IMR-90 (cell line): ENCODE measurements at regions not wholly inside any gene's neighbourhood (a gene's known extent, or its start where the extent isn't known, plus 50 kb on each side); places are given as distances from the start of the nearest gene placed in this dataset.
A peak's percentile ranks its signal among the peaks of the same experiment; 100 is the strongest.

Experiments used
- ATAC-seq: fragments of 200-7000 bp; cut with Tn5 transposase; 2 replicates; pipeline ENCODE4 v1.9.1; 2020; ENCODE audit warnings: low read depth, mild to moderate bottlenecking, moderate library complexity
- BruUV-seq: library from RNA; stranded (reverse); fragments of 400-500 nt; replicated peaks from 2 replicates; lab custom pipeline; 2021; lab: Mats Ljungman, UMichigan
- CTCF ChIA-PET: fragments of 300-600 bp; formaldehyde crosslinking; extraction: SDS; loops from one replicate; lab custom pipeline; 2021; ENCODE audit warnings: antibody characterized with exemption; lab: Yijun Ruan, JAX
- POLR2A ChIA-PET: fragments of 300-600 bp; sonication (Branson Sonifier 250); formaldehyde crosslinking; loops from one replicate; lab custom pipeline; 2022; ENCODE audit warnings: antibody characterized with exemption; ENCODE audit not compliant: unreplicated experiment; lab: Charles Lee
- DNase-seq: peaks from one replicate; pipeline ENCODE4 v3.0.0; 2013
- H2AFZ ChIP-seq: replicated peaks from 2 replicates; pipeline ENCODE3; 2013; ENCODE audit warnings: low read length, mild to moderate bottlenecking; ENCODE audit not compliant: poor library complexity
- H2AK5ac ChIP-seq: 2 replicates; pipeline ENCODE4 v1.6.1; 2013; ENCODE audit warnings: low read depth, low read length, inconsistent platforms
- H2AK9ac ChIP-seq: replicated peaks from 2 replicates; pipeline ENCODE3; 2013; ENCODE audit warnings: mild to moderate bottlenecking, low read depth, low read length, moderate library complexity; ENCODE audit not compliant: poor library complexity
- H2BK120ac ChIP-seq: 2 replicates; pipeline ENCODE4 v1.6.1; 2013; ENCODE audit warnings: low read depth, low read length, inconsistent platforms
- H2BK15ac ChIP-seq: 3 replicates; pipeline ENCODE4 v1.6.1; 2013; ENCODE audit warnings: low read depth, low read length, inconsistent platforms
- H2BK20ac ChIP-seq: 2 replicates; pipeline ENCODE4 v1.6.1; 2013; ENCODE audit warnings: low read depth, mild to moderate bottlenecking, inconsistent platforms, low read length, moderate library complexity
- H2BK5ac ChIP-seq: 2 replicates; pipeline ENCODE4 v1.6.1; 2013; ENCODE audit warnings: mild to moderate bottlenecking, low read depth, low read length, inconsistent platforms; ENCODE audit not compliant: poor library complexity, severe bottlenecking
- H3K14ac ChIP-seq: replicated peaks from 2 replicates; pipeline ENCODE4 v1.6.1; 2013; ENCODE audit warnings: low read depth, low read length, inconsistent platforms
- H3K18ac ChIP-seq: 2 replicates; pipeline ENCODE4 v1.6.1; 2013; ENCODE audit warnings: low read depth, low read length, control low read depth
- H3K23ac ChIP-seq: 2 replicates; pipeline ENCODE4 v1.6.1; 2013; ENCODE audit warnings: low read depth, low read length, inconsistent platforms
- H3K27ac ChIP-seq: 2 replicates; pipeline ENCODE4 v1.5.1; 2013; ENCODE audit warnings: mild to moderate bottlenecking, control low read depth, low read length; ENCODE audit not compliant: insufficient read depth
- H3K27me3 ChIP-seq: 2 replicates; pipeline ENCODE4 v1.6.1; 2013; ENCODE audit warnings: low read length; ENCODE audit not compliant: control insufficient read depth, insufficient read depth
- H3K36me3 ChIP-seq: 2 replicates; pipeline ENCODE4 v1.6.1; 2013; ENCODE audit warnings: low read length, mixed read lengths; ENCODE audit not compliant: control insufficient read depth, insufficient read depth
- H3K4ac ChIP-seq: 2 replicates; pipeline ENCODE4 v1.6.1; 2013; ENCODE audit warnings: low read depth, low read length, inconsistent platforms
- H3K4me1 ChIP-seq: 2 replicates; pipeline ENCODE4 v1.6.1; 2013; ENCODE audit warnings: low read length, mixed read lengths; ENCODE audit not compliant: control insufficient read depth, insufficient read depth
- H3K4me2 ChIP-seq: 2 replicates; pipeline ENCODE4 v1.6.1; 2013; ENCODE audit warnings: low read depth, mild to moderate bottlenecking, control low read depth, low read length, moderate library complexity
- H3K4me3 ChIP-seq: 2 replicates; pipeline ENCODE4 v1.5.1; 2013; ENCODE audit warnings: low read depth, mild to moderate bottlenecking, control low read depth, low read length, moderate library complexity; ENCODE audit not compliant: insufficient read depth
- H3K56ac ChIP-seq: 2 replicates; pipeline ENCODE4 v1.6.1; 2013; ENCODE audit warnings: low read length, inconsistent platforms; ENCODE audit not compliant: insufficient read depth; ENCODE audit errors: extremely low read depth
- H3K79me1 ChIP-seq, 2 experiments: 2 replicates each; pipeline ENCODE4 v1.6.1; 2013; ENCODE audit warnings: low read length in 2 of 2, inconsistent platforms in 1 of 2, low read depth in 1 of 2
- H3K9ac ChIP-seq: 2 replicates; pipeline ENCODE4 v1.6.1; 2013; ENCODE audit warnings: low read depth, low read length, control low read depth
- H3K9me1 ChIP-seq: 2 replicates; pipeline ENCODE4 v1.6.1; 2013; ENCODE audit warnings: low read length, inconsistent platforms; ENCODE audit not compliant: insufficient read depth
- H3K9me3 ChIP-seq: 2 replicates; pipeline ENCODE4 v1.6.1; 2013; ENCODE audit warnings: low read length; ENCODE audit not compliant: control insufficient read depth, insufficient read depth
- H4K20me1 ChIP-seq: 2 replicates; pipeline ENCODE4 v1.6.1; 2013; ENCODE audit warnings: low read length, inconsistent platforms; ENCODE audit not compliant: insufficient read depth
- H4K5ac ChIP-seq: 2 replicates; pipeline ENCODE4 v1.6.1; 2013; ENCODE audit warnings: mild to moderate bottlenecking, low read depth, low read length, control low read depth
- H4K8ac ChIP-seq, 2 experiments: 2 replicates each; pipeline ENCODE4 v1.6.1; 2013; ENCODE audit warnings: low read depth in 2 of 2, low read length in 2 of 2, control low read depth in 1 of 2, inconsistent platforms in 1 of 2
- H4K91ac ChIP-seq: 2 replicates; pipeline ENCODE4 v1.6.1; 2013; ENCODE audit warnings: low read depth, low read length, inconsistent platforms; ENCODE audit not compliant: insufficient read depth
- RCOR1 ChIP-seq: IDR thresholded peaks from 2 replicates; pipeline ENCODE4 v1.6.1; 2012; ENCODE audit warnings: mild to moderate bottlenecking, low read length, improper control_type of control experiment; ENCODE audit not compliant: insufficient replicate concordance
- WGBS, 2 experiments: methylation state at CpG; one replicate each; pipeline versions ENCODE4 v1.1.5 to v1.1.7; 2013; ENCODE audit warnings: missing lambda C conversion rate in 2 of 2; ENCODE audit not compliant: insufficient read length in 1 of 2; ENCODE audit errors: extremely low coverage in 2 of 2; 5-methylcytosine and 5-hydroxymethylcytosine counted together
- dilution Hi-C: fragments of 300-500 bp; cut with HindIII; formaldehyde crosslinking; loops from one replicate; pipeline ENCODE4 v1.14.3; 2018; ENCODE audit warnings: low sequenced_read_pairs; ENCODE audit not compliant: unreplicated experiment
- in situ Hi-C: fragments of 300-500 bp; cut with MboI; formaldehyde crosslinking; loops from 3 replicates; pipeline ENCODE4 v1.14.3; 2019; ENCODE audit warnings: low sequenced_read_pairs, inconsistent platforms, mixed read lengths
- intact Hi-C: fragments of 100-400 bp; cut with micrococcal nuclease; formaldehyde crosslinking; loops from 2 replicates; pipeline ENCODE4 v1.10.0; 2022

DNA sequence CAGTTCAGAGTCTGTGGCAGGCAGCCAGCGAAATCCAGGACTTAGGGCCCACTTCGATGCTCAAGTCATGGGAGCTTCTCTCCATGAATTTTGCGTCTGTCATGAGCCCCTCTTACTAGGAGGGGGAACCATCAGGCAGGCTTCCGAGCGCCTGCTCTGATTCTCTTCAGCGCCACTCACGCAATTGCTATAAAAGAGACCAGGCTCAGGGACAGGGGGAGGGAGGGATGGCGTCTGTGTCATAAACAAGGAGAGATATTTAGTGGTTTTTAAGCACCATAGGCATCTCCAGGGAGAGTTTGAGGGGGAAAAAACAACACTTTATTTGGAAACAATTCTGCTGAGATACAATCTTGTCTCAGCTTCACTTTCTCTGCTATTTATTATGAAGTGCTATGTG lies 60.6 kb downstream of the NAV1 start:
- in situ Hi-C loops (no loop called here), dilution Hi-C loops (no loop called here), intact Hi-C loops (no loop called here)
- Histone ChIP-seq H2BK15ac (no peak overlapping the region), H3K4me3 (no peak overlapping the region), H3K27me3 (no peaks in the 10 kb centered on the region), H3K79me1 (peaks cover 43 to 87% of the 10 kb centered on the region in 2 experiments), H4K91ac (no peak overlapping the region), H3K56ac (no peak overlapping the region), H3K9me3 (no peaks in the 10 kb centered on the region), H2AK5ac (0 out of 2 replicates have a peak overlapping the region, but pooled peaks have one; percentile 27), H3K23ac (no peak overlapping the region), H3K4me1 (peaks cover 30% of the 10 kb centered on the region), H3K14ac (no peak overlapping the region), H2BK20ac (peak overlapping the region; percentile 41; the same call in 1 of the 2 replicates), H4K5ac (no peak overlapping the region), H3K36me3 (no peaks in the 10 kb centered on the region), H3K9ac (no peak overlapping the region), H3K27ac (no peak overlapping the region), H2AFZ (no peak overlapping the region), H4K8ac (no peak overlapping the region), H2BK120ac (peak overlapping the region; percentile 23; the same call in 1 of the 2 replicates), H2BK5ac (no peak overlapping the region), H3K18ac (no peak overlapping the region), H4K20me1 (peaks cover 40% of the 10 kb centered on the region), H2AK9ac (no peak overlapping the region), H3K4me2 (no peak overlapping the region), H3K4ac (peak overlapping the region; percentile 47; the same call in 1 of the 2 replicates), H3K9me1 (peaks cover 53% of the 10 kb centered on the region)
- no peak for TF ChIP-seq RCOR1
- ATAC-seq (no peak), DNase-seq (no peak)
- 95% methylated on average over 3 of the region's 8 CpGs; no CpG with 5 or more reads in 1 of the 2 experiments for WGBS, 2 experiments
- no TSS peak for BruUV-seq
- CTCF ChIA-PET: no interaction called here
- POLR2A ChIA-PET: no interaction called here
